H9 (cell line): ENCODE measurements at regions not wholly inside any gene's neighbourhood (a gene's known extent, or its start where the extent isn't known, plus 50 kb on each side); places are given as distances from the start of the nearest gene placed in this dataset.

Experiments
- DNase-seq: peaks from one replicate; pipeline ENCODE4 v3.0.0-alpha.2; 2017
- H2AFZ ChIP-seq: one replicate; pipeline ENCODE4 v1.6.1; 2013; ENCODE audit warnings: mild to moderate bottlenecking, low read length, control low read depth, moderate library complexity
- H2AK5ac ChIP-seq: 2 replicates; pipeline ENCODE4 v1.6.1; 2013; ENCODE audit warnings: low read length, control low read depth, mixed read lengths; ENCODE audit not compliant: insufficient read length
- H2BK120ac ChIP-seq: one replicate; pipeline ENCODE4 v1.6.1; 2013; ENCODE audit warnings: low read depth, mild to moderate bottlenecking, low read length, control low read depth, inconsistent platforms; ENCODE audit not compliant: poor library complexity, severe bottlenecking
- H2BK12ac ChIP-seq: 2 replicates; pipeline ENCODE4 v1.6.1; 2013; ENCODE audit warnings: low read length, control low read depth, mixed read lengths, low read depth; ENCODE audit not compliant: insufficient read length
- H2BK15ac ChIP-seq: 2 replicates; pipeline ENCODE4 v1.6.1; 2013; ENCODE audit warnings: low read depth, low read length, control low read depth
- H2BK20ac ChIP-seq: one replicate; pipeline ENCODE4 v1.6.1; 2013; ENCODE audit warnings: low read depth, mild to moderate bottlenecking, low read length, control low read depth, inconsistent platforms; ENCODE audit not compliant: poor library complexity, severe bottlenecking
- H2BK5ac ChIP-seq: 2 replicates; pipeline ENCODE4 v1.6.1; 2013; ENCODE audit warnings: low read length, control low read depth, mixed read lengths; ENCODE audit not compliant: insufficient read length
- H3K14ac ChIP-seq: 2 replicates; pipeline ENCODE4 v1.6.1; 2013; ENCODE audit warnings: low read length, control low read depth; ENCODE audit not compliant: insufficient read depth
- H3K18ac ChIP-seq: 2 replicates; pipeline ENCODE4 v1.6.1; 2013; ENCODE audit warnings: low read depth, mild to moderate bottlenecking, mixed read lengths, low read length, control low read depth; ENCODE audit not compliant: insufficient read length
- H3K23ac ChIP-seq: 2 replicates; pipeline ENCODE4 v1.6.1; 2013; ENCODE audit warnings: low read length, control low read depth, mixed read lengths, low read depth; ENCODE audit not compliant: insufficient read length
- H3K23me2 ChIP-seq: 2 replicates; pipeline ENCODE4 v1.6.1; 2013; ENCODE audit warnings: low read depth, mild to moderate bottlenecking, mixed read lengths, low read length, control low read depth; ENCODE audit not compliant: insufficient read length, poor library complexity, severe bottlenecking
- H3K27ac ChIP-seq: 2 replicates; pipeline ENCODE4 v1.5.1; 2013; ENCODE audit warnings: low read length, control low read depth, mixed read lengths, low read depth; ENCODE audit not compliant: insufficient read length
- H3K27me3 ChIP-seq: 2 replicates; pipeline ENCODE4 v1.6.1; 2013; ENCODE audit warnings: low read length, control low read depth, inconsistent platforms; ENCODE audit not compliant: insufficient read depth
- H3K4ac ChIP-seq: 2 replicates; pipeline ENCODE4 v1.6.1; 2013; ENCODE audit warnings: low read depth, mild to moderate bottlenecking, control low read depth, inconsistent platforms, low read length, moderate library complexity
- H3K4me1 ChIP-seq: 2 replicates; pipeline ENCODE4 v1.6.1; 2013; ENCODE audit warnings: low read length, control low read depth, inconsistent platforms; ENCODE audit not compliant: insufficient read depth
- H3K4me2 ChIP-seq: 2 replicates; pipeline ENCODE4 v1.6.1; 2013; ENCODE audit warnings: low read length, control low read depth, mixed read lengths; ENCODE audit not compliant: insufficient read length, insufficient read depth
- H3K56ac ChIP-seq: 2 replicates; pipeline ENCODE4 v1.6.1; 2013; ENCODE audit warnings: low read depth, mild to moderate bottlenecking, mixed read lengths, low read length, control low read depth; ENCODE audit not compliant: insufficient read length
- H3K79me1 ChIP-seq: 2 replicates; pipeline ENCODE4 v1.6.1; 2013; ENCODE audit warnings: low read depth, mild to moderate bottlenecking, moderate library complexity, low read length, control low read depth, inconsistent platforms; ENCODE audit not compliant: insufficient read depth, poor library complexity, severe bottlenecking
- H3K79me2 ChIP-seq: 2 replicates; pipeline ENCODE4 v1.6.1; 2013; ENCODE audit warnings: low read length, control low read depth, inconsistent platforms; ENCODE audit not compliant: insufficient read depth
- H3K9ac ChIP-seq: 2 replicates; pipeline ENCODE4 v1.6.1; 2013; ENCODE audit warnings: low read length, control low read depth, mixed read lengths; ENCODE audit not compliant: insufficient read length; ENCODE audit errors: extremely low read depth
- H3K9me3 ChIP-seq: one replicate; pipeline ENCODE4 v1.6.1; 2013; ENCODE audit warnings: low read depth, low read length, inconsistent platforms; ENCODE audit not compliant: control insufficient read depth
- H3T11ph ChIP-seq: one replicate; pipeline ENCODE4 v1.6.1; 2013; ENCODE audit warnings: mild to moderate bottlenecking, low read length, control low read depth, inconsistent platforms
- H4K20me1 ChIP-seq: one replicate; pipeline ENCODE4 v1.6.1; 2013; ENCODE audit not compliant: control insufficient read depth, insufficient read length, insufficient read depth
- H4K5ac ChIP-seq: 2 replicates; pipeline ENCODE4 v1.6.1; 2013; ENCODE audit warnings: low read depth, mild to moderate bottlenecking, mixed read lengths, low read length, control low read depth; ENCODE audit not compliant: insufficient read length
- H4K8ac ChIP-seq: replicated peaks from 2 replicates; pipeline ENCODE4 v1.6.1; 2013; ENCODE audit warnings: low read length, control low read depth, mixed read lengths, low read depth; ENCODE audit not compliant: insufficient read length
- H4K91ac ChIP-seq: 2 replicates; pipeline ENCODE4 v1.6.1; 2013; ENCODE audit warnings: low read depth, mild to moderate bottlenecking, moderate library complexity, mixed read lengths, low read length, control low read depth; ENCODE audit not compliant: insufficient read length
- H3K27ac Mint-ChIP-seq, 3 experiments: 2 replicates in 2 of 3; 3 replicates in 1 of 3; pipeline ENCODE4 v1.8.0; 2020 to 2021; ENCODE audit warnings: mixed read lengths in 3 of 3, mild to moderate bottlenecking in 1 of 3, moderate library complexity in 1 of 3
- H3K27me3 Mint-ChIP-seq: 2 replicates; pipeline ENCODE4 v1.8.0; 2021; ENCODE audit warnings: low read depth, mild to moderate bottlenecking, moderate library complexity, mixed read lengths
- H3K36me3 Mint-ChIP-seq, 3 experiments: 2 replicates in 2 of 3; 3 replicates in 1 of 3; pipeline ENCODE4 v1.8.0; 2020 to 2021; ENCODE audit warnings: low read depth in 3 of 3, mixed read lengths in 3 of 3; ENCODE audit not compliant: insufficient read depth in 1 of 3
- H3K4me1 Mint-ChIP-seq, 2 experiments: 2 replicates each; pipeline ENCODE4 v1.8.0; 2020; ENCODE audit warnings: mixed read lengths in 2 of 2
- H3K4me3 Mint-ChIP-seq, 2 experiments: 2 replicates in 1 of 2; 3 replicates in 1 of 2; pipeline ENCODE4 v1.8.0; 2020 to 2021; ENCODE audit warnings: mild to moderate bottlenecking in 2 of 2, mixed read lengths in 2 of 2, moderate library complexity in 1 of 2
- H3K9me3 Mint-ChIP-seq, 2 experiments: 2 replicates in 1 of 2; 3 replicates in 1 of 2; pipeline ENCODE4 v1.8.0; 2020; ENCODE audit warnings: mild to moderate bottlenecking in 2 of 2, mixed read lengths in 2 of 2, moderate library complexity in 1 of 2
- TF ChIP-seq, protein P1 (sequence below): fragments of 200-600 bp; sonication (generic); conservative IDR thresholded peaks from 3 replicates; pipeline ENCODE4 v1.8.0; 2021; ENCODE audit warnings: antibody characterized with exemption, mild to moderate bottlenecking

DNA sequence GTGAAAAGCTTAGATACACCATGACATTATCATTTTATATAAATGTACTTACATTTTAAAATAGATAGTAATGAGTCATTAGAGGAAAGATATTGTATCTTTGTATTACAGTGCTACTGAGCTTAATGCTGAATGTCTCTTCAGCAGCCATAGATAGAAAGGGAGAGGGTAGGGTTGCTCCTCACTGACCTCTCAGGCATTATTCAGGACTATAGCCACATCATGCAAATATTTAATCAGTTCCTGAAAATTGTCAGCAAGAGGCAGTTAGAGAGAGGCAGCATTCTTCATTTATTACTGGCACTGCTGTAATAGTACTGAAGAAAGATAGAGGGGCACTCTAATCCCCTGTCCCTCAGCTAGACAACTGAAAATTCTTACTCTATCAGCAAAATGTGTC lies 242.0 kb upstream of the TANK start:
- Histone ChIP-seq H3T11ph (no peak overlapping the region), H3K23me2 (no peaks in the 10 kb centered on the region), H4K5ac (no peak overlapping the region), H3K4me2 (no peak overlapping the region), H2AFZ (no peak overlapping the region), H3K79me2 (no peaks in the 10 kb centered on the region), H2BK15ac (no peak overlapping the region), H3K4me1 (0 out of 2 replicates have a peak, but pooled peaks cover 2% of the 10 kb centered on the region), H2BK120ac (no peak overlapping the region), H3K9me3 (no peaks in the 10 kb centered on the region), H3K27ac (no peak overlapping the region), H3K23ac (no peak overlapping the region), H4K8ac (no peak overlapping the region), H4K91ac (no peak overlapping the region), H3K79me1 (no peaks in the 10 kb centered on the region), H4K20me1 (no peaks in the 10 kb centered on the region), H3K27me3 (peaks cover 2% of the 10 kb centered on the region; the same call in 1 of the 2 replicates), H3K14ac (no peak overlapping the region), H3K4ac (no peak overlapping the region), H3K18ac (no peak overlapping the region), H3K56ac (no peak overlapping the region), H2AK5ac (no peak overlapping the region), H2BK5ac (no peak overlapping the region), H2BK20ac (no peak overlapping the region), H3K9ac (no peak overlapping the region), H2BK12ac (no peak overlapping the region)
- peaks cover 10 to 15% of the 10 kb centered on the region in 2 experiments for H3K9me3 Mint-ChIP-seq
- DNase-seq = no peak
- H3K4me1 Mint-ChIP-seq = peaks cover 23 to 37% of the 10 kb centered on the region in 2 experiments
- H3K27ac Mint-ChIP-seq = no peak overlapping the region
- H3K36me3 Mint-ChIP-seq = peaks cover 0 to 15% (median 2%) of the 10 kb centered on the region in 3 experiments; a peak in 5 of 7 replicates
- TF ChIP-seq, protein P1, sequence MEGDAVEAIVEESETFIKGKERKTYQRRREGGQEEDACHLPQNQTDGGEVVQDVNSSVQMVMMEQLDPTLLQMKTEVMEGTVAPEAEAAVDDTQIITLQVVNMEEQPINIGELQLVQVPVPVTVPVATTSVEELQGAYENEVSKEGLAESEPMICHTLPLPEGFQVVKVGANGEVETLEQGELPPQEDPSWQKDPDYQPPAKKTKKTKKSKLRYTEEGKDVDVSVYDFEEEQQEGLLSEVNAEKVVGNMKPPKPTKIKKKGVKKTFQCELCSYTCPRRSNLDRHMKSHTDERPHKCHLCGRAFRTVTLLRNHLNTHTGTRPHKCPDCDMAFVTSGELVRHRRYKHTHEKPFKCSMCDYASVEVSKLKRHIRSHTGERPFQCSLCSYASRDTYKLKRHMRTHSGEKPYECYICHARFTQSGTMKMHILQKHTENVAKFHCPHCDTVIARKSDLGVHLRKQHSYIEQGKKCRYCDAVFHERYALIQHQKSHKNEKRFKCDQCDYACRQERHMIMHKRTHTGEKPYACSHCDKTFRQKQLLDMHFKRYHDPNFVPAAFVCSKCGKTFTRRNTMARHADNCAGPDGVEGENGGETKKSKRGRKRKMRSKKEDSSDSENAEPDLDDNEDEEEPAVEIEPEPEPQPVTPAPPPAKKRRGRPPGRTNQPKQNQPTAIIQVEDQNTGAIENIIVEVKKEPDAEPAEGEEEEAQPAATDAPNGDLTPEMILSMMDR = no peak
- peaks cover 38% of the 10 kb centered on the region for H3K27me3 Mint-ChIP-seq
- no peak overlapping the region for H3K4me3 Mint-ChIP-seq
